22Rv1 (cell line): ENCODE measurements at regions not wholly inside any gene's neighbourhood (a gene's known extent, or its start where the extent isn't known, plus 50 kb on each side); places are given as distances from the start of the nearest gene placed in this dataset.
"Not testable (repeated sequence)": the region's sequence is repeated elsewhere in the genome, so short reads cannot be mapped to it uniquely, and the experiment has no call there.

Source experiments
- H3K27ac ChIP-seq: fragments of 450-650 bp; 2 replicates; pipeline ENCODE4 v1.5.1; 2017
- ZFX ChIP-seq: fragments of 450-650 bp; IDR thresholded peaks from 2 replicates; pipeline ENCODE4 v1.6.1; 2017; ENCODE audit warnings: antibody characterized with exemption, borderline replicate concordance
- TF ChIP-seq, protein P1 (sequence below): fragments of 450-650 bp; IDR thresholded peaks from 2 replicates; pipeline ENCODE4 v1.5.1; 2017; ENCODE audit warnings: mild to moderate bottlenecking

- no peak overlapping the region for H3K27ac ChIP-seq
These were observed 86.8 kb upstream of the ZFP42 start for GRCh38 chr4:187908731-187909130.

DNA sequence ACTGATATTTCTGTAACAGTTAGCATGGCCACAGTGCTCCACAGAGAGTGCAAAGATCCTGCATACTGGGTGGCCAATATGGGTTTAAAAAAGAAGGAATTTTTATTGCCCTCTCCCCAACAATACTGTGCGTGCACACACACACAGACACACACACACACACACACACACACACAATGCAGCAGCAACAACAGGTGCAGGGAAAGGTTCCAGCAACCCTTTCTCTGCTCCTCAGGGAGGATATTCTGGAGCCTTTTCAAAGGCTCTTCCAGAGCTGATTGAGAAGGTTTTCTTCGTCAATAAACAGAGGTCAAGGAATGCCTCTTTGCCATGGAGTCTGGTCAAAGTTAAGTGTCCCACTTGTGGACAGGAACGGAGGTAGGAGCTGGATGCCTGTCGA lies 84.8 kb upstream of the ZFP42 start:
- TF ChIP-seq, protein P1, sequence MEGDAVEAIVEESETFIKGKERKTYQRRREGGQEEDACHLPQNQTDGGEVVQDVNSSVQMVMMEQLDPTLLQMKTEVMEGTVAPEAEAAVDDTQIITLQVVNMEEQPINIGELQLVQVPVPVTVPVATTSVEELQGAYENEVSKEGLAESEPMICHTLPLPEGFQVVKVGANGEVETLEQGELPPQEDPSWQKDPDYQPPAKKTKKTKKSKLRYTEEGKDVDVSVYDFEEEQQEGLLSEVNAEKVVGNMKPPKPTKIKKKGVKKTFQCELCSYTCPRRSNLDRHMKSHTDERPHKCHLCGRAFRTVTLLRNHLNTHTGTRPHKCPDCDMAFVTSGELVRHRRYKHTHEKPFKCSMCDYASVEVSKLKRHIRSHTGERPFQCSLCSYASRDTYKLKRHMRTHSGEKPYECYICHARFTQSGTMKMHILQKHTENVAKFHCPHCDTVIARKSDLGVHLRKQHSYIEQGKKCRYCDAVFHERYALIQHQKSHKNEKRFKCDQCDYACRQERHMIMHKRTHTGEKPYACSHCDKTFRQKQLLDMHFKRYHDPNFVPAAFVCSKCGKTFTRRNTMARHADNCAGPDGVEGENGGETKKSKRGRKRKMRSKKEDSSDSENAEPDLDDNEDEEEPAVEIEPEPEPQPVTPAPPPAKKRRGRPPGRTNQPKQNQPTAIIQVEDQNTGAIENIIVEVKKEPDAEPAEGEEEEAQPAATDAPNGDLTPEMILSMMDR = no peak
- no peak for TF ChIP-seq ZFX
- no peak overlapping the region for H3K27ac ChIP-seq

More at GRCh38 chr4:187908731-187909130, 86.8 kb upstream of the ZFP42 start:
- TF ChIP-seq, protein P1 = no peak
- TF ChIP-seq ZFX = no peak

- not testable (repeated sequence) for H3K27ac ChIP-seq
These were observed 80.2 kb upstream of the ZFP42 start for GRCh38 chr4:187915406-187915805.

DNA sequence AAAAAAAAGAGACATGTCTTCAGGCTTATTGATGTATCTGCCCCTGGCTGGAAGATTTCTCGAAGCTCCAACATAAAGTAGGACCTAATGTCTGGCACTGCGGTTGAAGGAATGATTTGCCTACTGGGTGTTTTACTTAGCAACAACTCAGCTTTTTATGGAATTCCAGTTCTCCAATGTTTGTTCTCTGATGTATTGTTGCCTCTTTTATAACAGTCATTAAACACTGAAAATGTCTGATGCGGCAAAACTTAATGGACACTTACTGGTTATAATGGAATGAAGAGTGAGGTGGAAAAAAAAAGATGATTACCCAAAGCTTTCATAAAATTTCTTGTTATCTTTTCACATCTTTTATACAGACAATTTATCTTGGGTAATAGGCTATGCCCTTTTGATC lies 75.6 kb upstream of the ZFP42 start:
- TF ChIP-seq, protein P1 = no peak
- no peak for TF ChIP-seq ZFX
- no peak overlapping the region for H3K27ac ChIP-seq

DNA sequence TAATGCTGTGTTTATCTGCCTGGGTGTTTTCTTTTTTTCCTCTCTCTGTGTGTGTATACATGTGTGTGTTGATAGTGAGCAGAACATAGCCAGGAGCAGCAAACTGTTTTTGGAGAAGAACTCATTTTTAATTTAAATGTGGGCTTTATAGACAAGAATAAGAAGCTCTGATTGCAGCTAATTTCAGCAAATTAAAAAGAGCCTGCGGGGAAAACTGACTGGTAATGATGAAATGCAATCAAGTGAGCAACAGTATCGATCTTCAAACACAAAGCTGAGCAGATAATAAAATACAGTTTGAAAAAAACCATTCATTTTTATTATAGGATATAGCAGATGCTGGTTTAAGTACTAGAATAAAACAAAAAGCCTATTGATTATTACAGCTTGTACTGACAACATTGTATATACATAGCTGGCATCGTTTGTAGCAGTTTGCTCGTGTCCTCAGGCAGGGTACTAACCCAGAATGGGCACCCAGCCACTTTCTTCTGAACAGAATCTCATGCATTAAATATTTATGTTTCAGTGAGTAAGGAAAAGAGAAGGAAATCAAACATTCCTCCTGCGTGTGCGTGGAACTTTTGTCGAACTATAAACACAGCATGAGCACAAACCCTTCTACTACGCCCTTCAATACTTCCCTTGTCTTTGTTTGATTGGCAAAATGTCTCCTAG lies 73.5 kb upstream of the ZFP42 start:
- no peak for TF ChIP-seq ZFX
- TF ChIP-seq, protein P1 = no peak
- no peak overlapping the region for H3K27ac ChIP-seq

GRCh38 chr4:187929024-187929423 lies 66.5 kb upstream of the ZFP42 start:
- TF ChIP-seq, protein P1 = peak; percentile 44
- TF ChIP-seq ZFX = no peak
- H3K27ac ChIP-seq = no peak overlapping the region

GRCh38 chr4:187934766-187935165 lies 60.8 kb upstream of the ZFP42 start:
- TF ChIP-seq, protein P1 = no peak
- no peak for TF ChIP-seq ZFX
- no peak overlapping the region for H3K27ac ChIP-seq

GRCh38 chr4:187937557-187937956 lies 58.0 kb upstream of the ZFP42 start:
- H3K27ac ChIP-seq = no peak overlapping the region

More at GRCh38 chr4:187937557-187937956, 58.0 kb upstream of the ZFP42 start:
- TF ChIP-seq ZFX = no peak
- TF ChIP-seq, protein P1 = no peak
